ENCODE measurements at regions not wholly inside any gene's neighbourhood (a gene's known extent, or its start where the extent isn't known, plus 50 kb on each side); places are given as distances from the start of the nearest gene placed in this dataset.

- H3K9me3 Mint-ChIP-seq (ENCODE audit: low read depth), result peaks cover 9% of the 10 kb centered on the region
- no peak overlapping the region for H3K4me3 Mint-ChIP-seq (ENCODE audit: low read depth)
- no peak overlapping the region for H3K27ac Mint-ChIP-seq
- no peak for DNase-seq (ENCODE audit: low spot score, unreplicated experiment)
- H3K36me3 Mint-ChIP-seq (ENCODE audit: insufficient read depth), result peaks cover 2% of the 10 kb centered on the region
- no peaks in the 10 kb centered on the region for H3K4me1 Mint-ChIP-seq (ENCODE audit: low read depth)
- H3K27me3 Mint-ChIP-seq, result no peaks in the 10 kb centered on the region
- no peak for TF ChIP-seq CTCF (IDR thresholded peaks at IDR 0.05; ENCODE audit: unreplicated experiment)
Measured at GRCh38 chr6:130624046-130624445, 203.2 kb upstream of the SMLR1 start.

GRCh38 chr6:130625825-130626527 lies 201.2 kb upstream of the SMLR1 start:
- no peak for DNase-seq (ENCODE audit: low spot score, unreplicated experiment)
- H3K27ac Mint-ChIP-seq, result no peak overlapping the region
- TF ChIP-seq CTCF (IDR thresholded peaks at IDR 0.05; ENCODE audit: unreplicated experiment), result no peak
- peaks cover 9% of the 10 kb centered on the region for H3K9me3 Mint-ChIP-seq (ENCODE audit: low read depth)
- H3K36me3 Mint-ChIP-seq (ENCODE audit: insufficient read depth), result peaks cover 2% of the 10 kb centered on the region
- H3K27me3 Mint-ChIP-seq, result no peaks in the 10 kb centered on the region
- H3K4me3 Mint-ChIP-seq (ENCODE audit: low read depth), result no peak overlapping the region
- no peaks in the 10 kb centered on the region for H3K4me1 Mint-ChIP-seq (ENCODE audit: low read depth)

- no peaks in the 10 kb centered on the region for H3K9me3 Mint-ChIP-seq (ENCODE audit: low read depth)
- TF ChIP-seq CTCF (IDR thresholded peaks at IDR 0.05; ENCODE audit: unreplicated experiment), result no peak
- no peak overlapping the region for H3K27ac Mint-ChIP-seq
- peaks cover 6% of the 10 kb centered on the region for H3K4me1 Mint-ChIP-seq (ENCODE audit: low read depth)
- no peaks in the 10 kb centered on the region for H3K27me3 Mint-ChIP-seq
- H3K36me3 Mint-ChIP-seq (ENCODE audit: insufficient read depth), result no peaks in the 10 kb centered on the region
- no peak for DNase-seq (ENCODE audit: low spot score, unreplicated experiment)
- no peak overlapping the region for H3K4me3 Mint-ChIP-seq (ENCODE audit: low read depth)
Measured at GRCh38 chr6:130628862-130629261, 198.3 kb upstream of the SMLR1 start.

GRCh38 chr6:130629640-130630039 lies 197.6 kb upstream of the SMLR1 start:
- Mint-ChIP-seq H3K36me3 (ENCODE audit: insufficient read depth) (no peaks in the 10 kb centered on the region), H3K27me3 (no peaks in the 10 kb centered on the region), H3K27ac (no peak overlapping the region), H3K4me3 (ENCODE audit: low read depth) (no peak overlapping the region), H3K9me3 (ENCODE audit: low read depth) (no peaks in the 10 kb centered on the region), H3K4me1 (ENCODE audit: low read depth) (peaks cover 6% of the 10 kb centered on the region)
- no peak for DNase-seq (ENCODE audit: low spot score, unreplicated experiment)
- TF ChIP-seq CTCF (IDR thresholded peaks at IDR 0.05; ENCODE audit: unreplicated experiment), result no peak

GRCh38 chr6:130632277-130632676 lies 194.9 kb upstream of the SMLR1 start:
- peaks cover 10% of the 10 kb centered on the region for H3K9me3 Mint-ChIP-seq (ENCODE audit: low read depth)
- TF ChIP-seq CTCF (IDR thresholded peaks at IDR 0.05; ENCODE audit: unreplicated experiment), result no peak
- H3K36me3 Mint-ChIP-seq (ENCODE audit: insufficient read depth), result no peaks in the 10 kb centered on the region
- H3K27me3 Mint-ChIP-seq, result no peaks in the 10 kb centered on the region
- no peak for DNase-seq (ENCODE audit: low spot score, unreplicated experiment)
- peaks cover 6% of the 10 kb centered on the region for H3K4me1 Mint-ChIP-seq (ENCODE audit: low read depth)
- H3K27ac Mint-ChIP-seq, result no peak overlapping the region
- no peak overlapping the region for H3K4me3 Mint-ChIP-seq (ENCODE audit: low read depth)
